HFFc6 (cell line): ENCODE measurements at regions not wholly inside any gene's neighbourhood (a gene's known extent, or its start where the extent isn't known, plus 50 kb on each side); places are given as distances from the start of the nearest gene placed in this dataset.

ENCODE experiments used
- DNase-seq: peaks from one replicate; pipeline ENCODE4 v3.0.0-alpha.2; 2018
- H3K27ac Mint-ChIP-seq: 2 replicates; pipeline ENCODE4 v1.8.0; 2020; ENCODE audit warnings: mild to moderate bottlenecking, mixed read lengths
- H3K27me3 Mint-ChIP-seq: 2 replicates; pipeline ENCODE4 v1.8.0; 2021; ENCODE audit warnings: mild to moderate bottlenecking, moderate library complexity, mixed read lengths; ENCODE audit not compliant: insufficient read depth
- H3K36me3 Mint-ChIP-seq: 2 replicates; pipeline ENCODE4 v1.8.0; 2021; ENCODE audit warnings: low read depth, mixed read lengths
- H3K4me1 Mint-ChIP-seq: 2 replicates; pipeline ENCODE4 v1.8.0; 2020; ENCODE audit warnings: low read depth, mixed read lengths
- H3K4me3 Mint-ChIP-seq: 2 replicates; pipeline ENCODE4 v1.8.0; 2020; ENCODE audit warnings: mild to moderate bottlenecking, moderate library complexity, mixed read lengths
- H3K9me3 Mint-ChIP-seq: 2 replicates; pipeline ENCODE4 v1.8.0; 2020; ENCODE audit warnings: mild to moderate bottlenecking, mixed read lengths
- CTCF ChIP-seq: fragments of 200-600 bp; sonication (generic); IDR thresholded peaks from 2 replicates; pipeline ENCODE4 v1.5.0; 2021; ENCODE audit warnings: antibody characterized with exemption, mild to moderate bottlenecking

- Mint-ChIP-seq H3K4me3 (no peak overlapping the region), H3K27me3 (peaks cover 3% of the 10 kb centered on the region), H3K36me3 (no peaks in the 10 kb centered on the region), H3K4me1 (peaks cover 26% of the 10 kb centered on the region), H3K27ac (no peak overlapping the region), H3K9me3 (no peaks in the 10 kb centered on the region; the same call in 1 of the 2 replicates)
- DNase-seq = no peak
- TF ChIP-seq CTCF = no peak
Measured at GRCh38 chr20:41717483-41717882, 99.3 kb upstream of the CHD6 start.

GRCh38 chr20:41716911-41717310 lies 98.7 kb upstream of the CHD6 start:
- Mint-ChIP-seq H3K9me3 (no peaks in the 10 kb centered on the region; the same call in 1 of the 2 replicates), H3K4me3 (no peak overlapping the region), H3K27ac (no peak overlapping the region), H3K27me3 (peaks cover 3% of the 10 kb centered on the region), H3K36me3 (no peaks in the 10 kb centered on the region), H3K4me1 (peaks cover 26% of the 10 kb centered on the region)
- no peak for TF ChIP-seq CTCF
- no peak for DNase-seq

GRCh38 chr20:41716436-41716835 lies 98.3 kb upstream of the CHD6 start:
- Mint-ChIP-seq H3K27me3 (peaks cover 3% of the 10 kb centered on the region), H3K4me1 (peaks cover 26% of the 10 kb centered on the region), H3K9me3 (no peaks in the 10 kb centered on the region; the same call in 1 of the 2 replicates), H3K27ac (peak overlapping the region; percentile 56; the same call in 1 of the 2 replicates), H3K36me3 (no peaks in the 10 kb centered on the region), H3K4me3 (no peak overlapping the region)
- TF ChIP-seq CTCF = no peak
- peak; percentile 45 for DNase-seq

- no peak overlapping the region for H3K4me3 Mint-ChIP-seq
- H3K27me3 Mint-ChIP-seq = peaks cover 3% of the 10 kb centered on the region
- DNase-seq = no peak
- no peak for TF ChIP-seq CTCF
- H3K9me3 Mint-ChIP-seq = no peaks in the 10 kb centered on the region; the same call in 1 of the 2 replicates
- no peak overlapping the region for H3K27ac Mint-ChIP-seq
- H3K4me1 Mint-ChIP-seq = peaks cover 26% of the 10 kb centered on the region
- no peaks in the 10 kb centered on the region for H3K36me3 Mint-ChIP-seq
Measured at GRCh38 chr20:41715526-41715925, 97.3 kb upstream of the CHD6 start.

GRCh38 chr20:41714030-41714429 lies 95.9 kb upstream of the CHD6 start:
- H3K4me1 Mint-ChIP-seq = peaks cover 26% of the 10 kb centered on the region
- H3K27me3 Mint-ChIP-seq = peaks cover 3% of the 10 kb centered on the region
- no peak for TF ChIP-seq CTCF
- no peak for DNase-seq
- H3K36me3 Mint-ChIP-seq = no peaks in the 10 kb centered on the region
- H3K4me3 Mint-ChIP-seq = no peak overlapping the region
- no peaks in the 10 kb centered on the region; the same call in 1 of the 2 replicates for H3K9me3 Mint-ChIP-seq
- H3K27ac Mint-ChIP-seq = no peak overlapping the region

GRCh38 chr20:41704896-41705295 lies 86.7 kb upstream of the CHD6 start:
- Mint-ChIP-seq H3K4me1 (peaks cover 8% of the 10 kb centered on the region), H3K27ac (no peak overlapping the region), H3K4me3 (no peak overlapping the region), H3K27me3 (peaks cover 10% of the 10 kb centered on the region; the same call in 1 of the 2 replicates), H3K9me3 (no peaks in the 10 kb centered on the region), H3K36me3 (no peaks in the 10 kb centered on the region)
- no peak for DNase-seq
- no peak for TF ChIP-seq CTCF
